DLD1 (cell line): ENCODE measurements at regions not wholly inside any gene's neighbourhood (a gene's known extent, or its start where the extent isn't known, plus 50 kb on each side); places are given as distances from the start of the nearest gene placed in this dataset.
"Not testable (repeated sequence)": the region's sequence is repeated elsewhere in the genome, so short reads cannot be mapped to it uniquely, and the experiment has no call there.

Source experiments
- in situ Hi-C: cut with HindIII; loops from 2 replicates; pipeline ENCODE4 v1.10.0; 2017; ENCODE audit warnings: low sequenced_read_pairs

- in situ Hi-C loops = no loop called here
Measured at GRCh38 chr12:88866881-88867280, 286.6 kb upstream of the KITLG start.

GRCh38 chr12:88865537-88865936 lies 285.3 kb upstream of the KITLG start:
- in situ Hi-C loops = no loop called here

GRCh38 chr12:88860851-88861250 lies 280.6 kb upstream of the KITLG start:
- in situ Hi-C loops = no loop called here

GRCh38 chr12:88856201-88856600 lies 275.9 kb upstream of the KITLG start:
- in situ Hi-C loops = no loop called here

GRCh38 chr12:88855301-88855700 lies 275.0 kb upstream of the KITLG start:
- in situ Hi-C loops = no loop called here

- in situ Hi-C loops = no loop called here
Measured at GRCh38 chr12:88854260-88854659, 274.0 kb upstream of the KITLG start.

- in situ Hi-C loops = not testable (repeated sequence)
Measured at GRCh38 chr12:88847246-88847645, 267.0 kb upstream of the KITLG start.

- in situ Hi-C loops = no loop called here
Measured at GRCh38 chr12:88844426-88844825, 264.2 kb upstream of the KITLG start.

GRCh38 chr12:88842314-88842713 lies 262.0 kb upstream of the KITLG start:
- in situ Hi-C loops = no loop called here

- in situ Hi-C loops = no loop called here
Measured at GRCh38 chr12:88839486-88839885, 259.2 kb upstream of the KITLG start.

GRCh38 chr12:88836156-88836555 lies 255.9 kb upstream of the KITLG start:
- in situ Hi-C loops = no loop called here

GRCh38 chr12:88834226-88834625 lies 254.0 kb upstream of the KITLG start:
- in situ Hi-C loops = no loop called here

GRCh38 chr12:88833641-88834116 lies 253.4 kb upstream of the KITLG start:
- in situ Hi-C loops = no loop called here

GRCh38 chr12:88828537-88828936 lies 248.3 kb upstream of the KITLG start:
- in situ Hi-C loops = not testable (repeated sequence)

- in situ Hi-C loops = no loop called here
Measured at GRCh38 chr12:88820012-88820411, 239.7 kb upstream of the KITLG start.

GRCh38 chr12:88816201-88816600 lies 235.9 kb upstream of the KITLG start:
- in situ Hi-C loops = no loop called here

- in situ Hi-C loops = no loop called here
Measured at GRCh38 chr12:88814779-88815178, 234.5 kb upstream of the KITLG start.

- in situ Hi-C loops = no loop called here
Measured at GRCh38 chr12:88812610-88813009, 232.3 kb upstream of the KITLG start.

- in situ Hi-C loops = no loop called here
Measured at GRCh38 chr12:88810806-88811205, 230.5 kb upstream of the KITLG start.

GRCh38 chr12:88809841-88810240 lies 229.6 kb upstream of the KITLG start:
- in situ Hi-C loops = not testable (repeated sequence)

GRCh38 chr12:88805692-88806091 lies 225.4 kb upstream of the KITLG start:
- in situ Hi-C loops = no loop called here

- in situ Hi-C loops = no loop called here
Measured at GRCh38 chr12:88805286-88805685, 225.0 kb upstream of the KITLG start.

- in situ Hi-C loops = no loop called here
Measured at GRCh38 chr12:88802096-88802706, 221.9 kb upstream of the KITLG start.
